B cell (primary cell): ENCODE measurements at regions not wholly inside any gene's neighbourhood (a gene's known extent, or its start where the extent isn't known, plus 50 kb on each side); places are given as distances from the start of the nearest gene placed in this dataset.
"Not testable (repeated sequence)": the region's sequence is repeated elsewhere in the genome, so short reads cannot be mapped to it uniquely, and the experiment has no call there.

Experiments used
- ATAC-seq: fragments of 200-7000 bp; cut with Tn5 transposase; one replicate; pipeline ENCODE4 v1.10.0; 2021; ENCODE audit warnings: low read depth, mild to moderate bottlenecking, moderate number of reproducible peaks, moderate library complexity
- CTCF ChIA-PET: fragments of 350-600 bp; sonication (Branson Sonifier 250); formaldehyde crosslinking; loops from one replicate; lab custom pipeline; 2021; ENCODE audit warnings: antibody characterized with exemption, inconsistent platforms; lab: Charles Lee
- POLR2A ChIA-PET: fragments of 350-600 bp; sonication (Branson Sonifier 250); formaldehyde crosslinking; loops from one replicate; lab custom pipeline; 2021; ENCODE audit warnings: antibody characterized with exemption; lab: Charles Lee
- DNase-seq: peaks from one replicate; pipeline ENCODE4 v3.0.0; 2013
- H2AFZ ChIP-seq: 2 replicates; pipeline ENCODE4 v1.6.1; 2012; ENCODE audit warnings: mild to moderate bottlenecking, low read depth, low read length; ENCODE audit not compliant: insufficient read depth, poor library complexity, severe bottlenecking
- H3K27ac ChIP-seq, 2 donors: 1 replicate in 1 of 2; 2 replicates in 1 of 2; pipeline ENCODE4 v1.5.1; 2012 to 2013; ENCODE audit warnings: low read length in 2 of 2, mild to moderate bottlenecking in 2 of 2, moderate library complexity in 1 of 2
- H3K27me3 ChIP-seq, 4 experiments: fragments of 200-600 bp in 1 of 4; sonication (generic) in 1 of 4; replicated peaks in 1 of 4; 1 replicate in 2 of 4; 2 replicates in 2 of 4; pipeline versions ENCODE4 v1.6.1 to v1.7.0; 2013 to 2016; ENCODE audit warnings: low read length in 3 of 4, mild to moderate bottlenecking in 2 of 4, mixed read lengths in 1 of 4, moderate library complexity in 1 of 4; ENCODE audit not compliant: insufficient read depth in 4 of 4, control insufficient read depth in 3 of 4; ENCODE audit errors: control extremely low read depth in 1 of 4
- H3K36me3 ChIP-seq, 2 experiments: replicated peaks in 1 of 2; 1 replicate in 1 of 2; 2 replicates in 1 of 2; pipeline versions ENCODE4 v1.6.1 to v1.7.1; 2013; ENCODE audit warnings: low read length in 1 of 2; ENCODE audit not compliant: insufficient read depth in 2 of 2, control insufficient read depth in 1 of 2; ENCODE audit errors: control extremely low read depth in 1 of 2, extremely low read depth in 1 of 2
- H3K4me1 ChIP-seq, 2 donors: fragments of 200-600 bp in 1 of 2; sonication (generic) in 1 of 2; 1 replicate in 1 of 2; 2 replicates in 1 of 2; pipeline versions ENCODE4 v1.5.1 to v1.6.1; 2013 to 2017; ENCODE audit warnings: low read length in 2 of 2; ENCODE audit not compliant: control insufficient read depth in 2 of 2, insufficient read depth in 2 of 2
- H3K4me2 ChIP-seq: replicated peaks from 2 replicates; pipeline ENCODE3; 2012; ENCODE audit warnings: mild to moderate bottlenecking, low read depth, low read length; ENCODE audit not compliant: poor library complexity, severe bottlenecking
- H3K4me3 ChIP-seq, 5 experiments: fragments of 200-600 bp in 1 of 5; sonication (generic) in 1 of 5; 1 replicate in 3 of 5; 2 replicates in 2 of 5; pipeline versions ENCODE4 v1.5.1 to v1.7.0; 2011 to 2016; ENCODE audit warnings: low read length in 4 of 5, mild to moderate bottlenecking in 4 of 5, low read depth in 2 of 5, control low read depth in 1 of 5, moderate library complexity in 1 of 5; ENCODE audit not compliant: insufficient read depth in 1 of 5; ENCODE audit errors: control extremely low read depth in 1 of 5, extremely low read depth in 1 of 5
- H3K79me2 ChIP-seq: fragments of 200-600 bp; sonication (generic); one replicate; pipeline ENCODE4 v1.6.0; 2016; ENCODE audit warnings: low read length; ENCODE audit not compliant: control insufficient read depth, insufficient read depth
- H3K9ac ChIP-seq: fragments of 200-600 bp; sonication (generic); 2 replicates; pipeline ENCODE4 v1.6.1; 2017; ENCODE audit warnings: mild to moderate bottlenecking, low read length, moderate library complexity
- H3K9me3 ChIP-seq, 3 donors: one replicate each; pipeline versions ENCODE4 v1.6.1 to v1.7.1; 2013; ENCODE audit warnings: low read length in 2 of 3; ENCODE audit not compliant: control insufficient read depth in 2 of 3, insufficient read depth in 1 of 3; ENCODE audit errors: control extremely low read depth in 1 of 3
- H4K20me1 ChIP-seq: 2 replicates; pipeline ENCODE4 v1.6.0; 2012; ENCODE audit warnings: mild to moderate bottlenecking, low read length; ENCODE audit not compliant: insufficient read depth, control insufficient read depth, poor library complexity, severe bottlenecking
- H3K27ac Mint-ChIP-seq: one replicate; pipeline ENCODE4 v1.8.0; 2021; ENCODE audit warnings: mixed read lengths
- H3K27me3 Mint-ChIP-seq: one replicate; pipeline ENCODE4 v1.8.0; 2021; ENCODE audit warnings: mixed read lengths
- H3K4me1 Mint-ChIP-seq: one replicate; pipeline ENCODE4 v1.8.0; 2021; ENCODE audit warnings: mixed read lengths
- H3K4me3 Mint-ChIP-seq: one replicate; pipeline ENCODE4 v1.8.0; 2021; ENCODE audit warnings: mixed read lengths
- H3K9me3 Mint-ChIP-seq: one replicate; pipeline ENCODE4 v1.8.0; 2022; ENCODE audit warnings: mixed read lengths; ENCODE audit not compliant: insufficient read depth
- CTCF ChIP-seq: fragments of 200-600 bp; IDR thresholded peaks from one replicate; pipeline ENCODE4 v1.8.0; 2022; ENCODE audit warnings: antibody characterized with exemption, mild to moderate bottlenecking
- EZH2 ChIP-seq: IDR thresholded peaks from 2 replicates; pipeline ENCODE4 v1.6.1; 2012; ENCODE audit warnings: borderline replicate concordance, low read depth, mild to moderate bottlenecking, moderate library complexity, low read length; ENCODE audit not compliant: insufficient read depth, poor library complexity, severe bottlenecking
- WGBS: methylation state at CpG from one replicate; pipeline ENCODE4 v1.1.5; 2013; ENCODE audit warnings: missing lambda C conversion rate; ENCODE audit not compliant: insufficient coverage; 5-methylcytosine and 5-hydroxymethylcytosine counted together
- intact Hi-C: fragments of 100-400 bp; cut with micrococcal nuclease; formaldehyde crosslinking; loops from one replicate; pipeline ENCODE4 v1.10.0; 2022

- peaks cover 12% of the 10 kb centered on the region for H3K27me3 Mint-ChIP-seq
- H3K4me1 ChIP-seq = no peaks in the 10 kb centered on the region
- intact Hi-C loops = no loop called here
- ATAC-seq (no peak), DNase-seq (no peak)
- CTCF ChIA-PET = interaction anchor here (1.4 kb wide), 1 partner anchor 18 kb away, joined by 3 read pairs; no protein-coding TSS in a partner anchor
- H4K20me1 ChIP-seq = no peaks in the 10 kb centered on the region
- peaks cover 0 to 3% (median 0%) of the 10 kb centered on the region in 4 experiments for H3K27me3 ChIP-seq
- peaks cover 3% of the 10 kb centered on the region for H3K4me1 Mint-ChIP-seq
- no peak overlapping the region for H3K9ac ChIP-seq
- H3K36me3 ChIP-seq = no peaks in the 10 kb centered on the region
- no peak overlapping the region for H3K27ac ChIP-seq
- POLR2A ChIA-PET = no interaction called here
- TF ChIP-seq CTCF (no peak), EZH2 (no peak)
- no peaks in the 10 kb centered on the region for H3K79me2 ChIP-seq
- 100% methylated on average over 4 of the region's 6 CpGs for WGBS
- no peak overlapping the region for H2AFZ ChIP-seq
- H3K4me3 ChIP-seq = no peak overlapping the region
- peaks cover 0 to 10% (median 2%) of the 10 kb centered on the region in 3 donors for H3K9me3 ChIP-seq
- H3K4me2 ChIP-seq = no peak overlapping the region
- H3K4me3 Mint-ChIP-seq = no peak overlapping the region
- no peak overlapping the region for H3K27ac Mint-ChIP-seq
- H3K9me3 Mint-ChIP-seq = peaks cover 4% of the 10 kb centered on the region
Observed at GRCh38 chr1:88612773-88613172, 71.3 kb upstream of the PKN2 start.

- Histone ChIP-seq H3K4me2 (no peak overlapping the region), H3K27ac (no peak overlapping the region), H2AFZ (no peak overlapping the region), H3K36me3 (no peaks in the 10 kb centered on the region), H4K20me1 (no peaks in the 10 kb centered on the region), H3K79me2 (no peaks in the 10 kb centered on the region), H3K4me1 (no peaks in the 10 kb centered on the region), H3K27me3 (no peaks in the 10 kb centered on the region), H3K9me3 (peaks cover 1 to 29% (median 12%) of the 10 kb centered on the region in 3 donors), H3K9ac (no peak overlapping the region), H3K4me3 (no peak overlapping the region)
- WGBS = 82% methylated on average over 2 of the region's 2 CpGs
- Mint-ChIP-seq H3K27me3 (peaks cover 19% of the 10 kb centered on the region), H3K27ac (no peak overlapping the region), H3K4me3 (no peak overlapping the region), H3K9me3 (peaks cover 20% of the 10 kb centered on the region), H3K4me1 (no peaks in the 10 kb centered on the region)
- CTCF ChIA-PET = no interaction called here
- POLR2A ChIA-PET = no interaction called here
- TF ChIP-seq CTCF (no peak), EZH2 (no peak)
- intact Hi-C loops = no loop called here
- DNase-seq (no peak), ATAC-seq (no peak)
Observed at GRCh38 chr1:88618331-88618730, 65.7 kb upstream of the PKN2 start.

GRCh38 chr1:88623101-88623500, 61.0 kb upstream of the PKN2 start:
- CTCF ChIA-PET, POLR2A ChIA-PET: not testable (repeated sequence)

More at GRCh38 chr1:88623101-88623500, 61.0 kb upstream of the PKN2 start:
- H3K4me3 ChIP-seq, H3K27me3 ChIP-seq, H3K4me3 Mint-ChIP-seq, H4K20me1 ChIP-seq, intact Hi-C loops, H3K9ac ChIP-seq, H3K4me1 ChIP-seq, H3K36me3 ChIP-seq, H3K4me2 ChIP-seq, H2AFZ ChIP-seq, DNase-seq, H3K27ac Mint-ChIP-seq, H3K79me2 ChIP-seq, H3K4me1 Mint-ChIP-seq, ATAC-seq, H3K27ac ChIP-seq: not testable (repeated sequence)
- Mint-ChIP-seq H3K27me3 (peaks cover 10% of the 10 kb centered on the region), H3K9me3 (peaks cover 15% of the 10 kb centered on the region)
- peaks cover 1 to 16% (median 6%) of the 10 kb centered on the region in 3 donors for H3K9me3 ChIP-seq
- WGBS = no CpG with 5 or more reads among the region's 1 CpG
